Ovary (tissue), 3 donors: ENCODE measurements at regions not wholly inside any gene's neighbourhood (a gene's known extent, or its start where the extent isn't known, plus 50 kb on each side); places are given as distances from the start of the nearest gene placed in this dataset.

Experiments used
- CTCF ChIP-seq, 3 donors: fragments of 450-650 bp in 2 of 3; fragments of 200-600 bp in 1 of 3; IDR thresholded peaks; one replicate each; pipeline versions ENCODE4 v1.5.1 to v1.8.0; 2016 to 2022; ENCODE audit warnings: antibody characterized with exemption in 3 of 3, mild to moderate bottlenecking in 1 of 3
- EP300 ChIP-seq: sonication (generic); formaldehyde crosslinking; IDR thresholded peaks from one replicate; pipeline ENCODE4 v1.6.1; 2017; ENCODE audit warnings: antibody characterized with exemption
- POLR2A ChIP-seq: fragments of 450-650 bp; IDR thresholded peaks from one replicate; pipeline ENCODE4 v1.6.1; 2017; ENCODE audit warnings: antibody characterized with exemption, mild to moderate bottlenecking, moderate library complexity
- donor health status: DM: no; HTN: no; CAD: no.

- TF ChIP-seq CTCF (IDR thresholded peaks at IDR 0.05) (no peak), POLR2A (no peak), EP300 (no peak)
These were observed 270.2 kb upstream of the TOPAZ1 start for GRCh38 chr3:43971486-43971885.
